OCI-LY7 (cell line): ENCODE measurements at regions not wholly inside any gene's neighbourhood (a gene's known extent, or its start where the extent isn't known, plus 50 kb on each side); places are given as distances from the start of the nearest gene placed in this dataset.
"Not testable (repeated sequence)": the region's sequence is repeated elsewhere in the genome, so short reads cannot be mapped to it uniquely, and the experiment has no call there.

Source experiments
- CTCF ChIP-seq: fragments of 200-600 bp; sonication (generic); conservative IDR thresholded peaks from 2 replicates; pipeline ENCODE4 v1.5.1; 2014; ENCODE audit warnings: mild to moderate bottlenecking, antibody characterized with exemption, low read length, moderate library complexity, mixed read lengths
- EZH2phosphoT487 ChIP-seq: fragments of 200-600 bp; sonication (generic); IDR thresholded peaks from 2 replicates; pipeline ENCODE4 v1.6.1; 2018; ENCODE audit warnings: low read depth, borderline replicate concordance, mild to moderate bottlenecking, mixed run types, antibody characterized with exemption, low read length, moderate library complexity, mixed read lengths

- TF ChIP-seq EZH2phosphoT487, result not testable (repeated sequence)
- TF ChIP-seq CTCF, result peak; percentile 81
These were observed 137.4 kb downstream of the PPIAL4G start for GRCh38 chr1:148345659-148346151.
